Stomach smooth muscle (tissue), 2 donors: ENCODE measurements at regions not wholly inside any gene's neighbourhood (a gene's known extent, or its start where the extent isn't known, plus 50 kb on each side); places are given as distances from the start of the nearest gene placed in this dataset.

Experiments
- H3K27ac ChIP-seq: one replicate; pipeline ENCODE4 v1.7.0; 2013; ENCODE audit warnings: mild to moderate bottlenecking, low read length, inconsistent platforms
- H3K27me3 ChIP-seq, 2 donors: one replicate each; pipeline ENCODE4 v1.7.0; 2013; ENCODE audit warnings: low read length in 2 of 2; ENCODE audit not compliant: insufficient read depth in 2 of 2, control insufficient read depth in 1 of 2
- H3K36me3 ChIP-seq, 2 donors: one replicate each; pipeline ENCODE4 v1.7.0; 2013; ENCODE audit warnings: low read length in 2 of 2; ENCODE audit not compliant: control insufficient read depth in 2 of 2, insufficient read depth in 2 of 2
- H3K4me1 ChIP-seq: one replicate; pipeline ENCODE4 v1.7.0; 2013; ENCODE audit warnings: low read length; ENCODE audit not compliant: control insufficient read depth, insufficient read depth
- H3K4me3 ChIP-seq, 2 donors: one replicate each; pipeline ENCODE4 v1.7.0; 2013; ENCODE audit warnings: low read length in 2 of 2
- H3K9ac ChIP-seq, 2 donors: one replicate each; pipeline ENCODE4 v1.7.0; 2013; ENCODE audit warnings: low read length in 2 of 2, mild to moderate bottlenecking in 1 of 2
- H3K9me3 ChIP-seq, 2 donors: one replicate each; pipeline ENCODE4 v1.7.0; 2013; ENCODE audit warnings: low read length in 2 of 2; ENCODE audit not compliant: control insufficient read depth in 2 of 2
- donor health status: healthy.
- donor health status: Pancreatic carcinoma.

DNA sequence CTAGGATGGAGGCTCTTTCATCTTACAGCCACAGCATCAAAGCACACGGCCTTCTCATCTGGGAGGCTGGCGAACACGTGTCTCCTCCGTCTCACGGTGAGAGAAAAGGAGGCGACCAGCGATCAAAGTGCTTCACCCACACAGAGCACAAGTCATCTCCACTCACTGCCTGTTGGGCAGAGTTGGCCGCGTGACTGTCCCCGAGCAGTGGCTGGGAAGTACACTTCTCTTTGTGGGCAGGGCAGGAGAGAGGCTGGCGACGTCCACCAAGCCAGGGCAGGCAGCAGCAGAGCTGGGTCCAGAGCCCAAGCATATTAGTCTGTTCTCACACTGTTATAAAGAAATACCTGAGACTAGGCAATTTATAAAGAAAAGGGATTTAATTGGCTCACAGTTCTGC, 64.1 kb upstream of the FOXC1 start:
- Histone ChIP-seq H3K9me3 (peaks cover 0 to 4% of the 10 kb centered on the region in 2 donors), H3K36me3 (peaks cover 0 to 9% of the 10 kb centered on the region in 2 donors), H3K27me3 (no peaks in the 10 kb centered on the region), H3K27ac (no peak overlapping the region), H3K4me1 (no peaks in the 10 kb centered on the region), H3K9ac (no peak overlapping the region), H3K4me3 (no peak overlapping the region)

DNA sequence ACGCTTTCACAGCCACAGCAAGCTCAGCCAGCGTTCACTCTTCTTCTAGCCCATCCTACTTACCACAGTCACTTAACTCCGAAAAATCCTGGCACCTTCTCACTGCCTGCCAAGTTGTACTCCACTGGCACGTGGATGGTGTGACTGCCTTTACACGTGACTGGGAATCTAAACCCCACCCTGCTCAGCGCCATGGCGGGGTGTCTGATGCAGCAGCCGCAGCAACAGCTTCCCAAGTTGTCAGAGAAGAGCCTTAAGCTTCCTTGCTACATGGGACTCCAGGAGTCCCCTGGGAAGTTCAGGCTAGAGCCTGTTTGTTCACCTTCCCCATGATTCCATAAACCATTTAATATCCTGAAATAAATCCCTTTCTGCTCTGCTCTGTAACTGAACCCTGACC, 61.9 kb upstream of the FOXC1 start:
- Histone ChIP-seq H3K36me3 (peaks cover 0 to 9% of the 10 kb centered on the region in 2 donors), H3K4me1 (no peaks in the 10 kb centered on the region), H3K27ac (no peak overlapping the region), H3K9ac (no peak overlapping the region), H3K9me3 (peaks cover 0 to 3% of the 10 kb centered on the region in 2 donors), H3K4me3 (no peak overlapping the region), H3K27me3 (no peaks in the 10 kb centered on the region)

DNA sequence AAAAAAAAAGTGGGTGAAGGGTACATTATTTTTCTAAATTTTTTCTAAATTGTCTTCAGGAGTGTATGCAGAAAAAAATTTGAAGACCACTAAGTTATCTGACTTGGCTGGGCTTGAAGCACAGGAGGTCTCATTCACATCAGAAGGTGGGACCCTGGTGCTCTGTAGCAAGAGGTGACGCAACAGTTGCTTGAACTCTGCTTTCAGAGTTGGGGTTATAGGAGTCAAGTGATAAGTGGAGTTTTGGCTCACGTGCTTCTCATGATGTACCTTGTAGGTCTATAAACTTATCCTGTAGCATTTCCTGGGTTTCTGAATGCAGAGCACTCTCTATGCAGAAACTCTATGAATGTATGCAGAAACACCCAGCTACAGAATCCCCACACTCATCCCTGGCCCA, 58.5 kb upstream of the FOXC1 start:
- no peaks in the 10 kb centered on the region for H3K9me3 ChIP-seq
- H3K27ac ChIP-seq: no peak overlapping the region
- no peaks in the 10 kb centered on the region for H3K27me3 ChIP-seq
- H3K4me3 ChIP-seq: no peak overlapping the region
- no peak overlapping the region for H3K9ac ChIP-seq
- peaks cover 5% of the 10 kb centered on the region for H3K4me1 ChIP-seq
- H3K36me3 ChIP-seq: peaks cover 0 to 9% of the 10 kb centered on the region in 2 donors

DNA sequence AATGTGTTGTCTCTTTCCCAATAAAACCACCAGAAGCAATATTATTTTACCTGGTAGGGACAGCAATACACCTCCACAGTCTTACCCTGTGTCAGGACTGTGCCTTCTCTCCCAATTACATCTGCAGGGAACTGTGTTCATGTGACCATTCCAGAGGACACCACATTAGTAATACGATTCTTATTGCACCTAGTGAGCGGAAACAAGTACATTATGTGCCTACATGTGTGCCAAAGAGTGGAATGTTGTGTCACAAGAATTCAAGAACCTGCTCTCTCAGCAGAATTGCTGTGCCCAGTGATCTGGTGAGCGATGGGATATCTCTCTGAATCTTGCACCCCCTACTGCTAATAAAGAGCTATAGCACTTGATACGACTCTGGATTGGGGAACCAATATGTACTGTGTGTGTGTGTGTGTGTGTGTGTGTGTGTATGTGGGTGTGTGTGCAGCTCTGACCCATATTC, 57.4 kb upstream of the FOXC1 start:
- no peaks in the 10 kb centered on the region for H3K9me3 ChIP-seq
- H3K27ac ChIP-seq: no peak overlapping the region
- no peaks in the 10 kb centered on the region for H3K27me3 ChIP-seq
- H3K4me1 ChIP-seq: peaks cover 5% of the 10 kb centered on the region
- H3K4me3 ChIP-seq: no peak overlapping the region
- peaks cover 0 to 5% of the 10 kb centered on the region in 2 donors for H3K36me3 ChIP-seq
- no peak overlapping the region for H3K9ac ChIP-seq

DNA sequence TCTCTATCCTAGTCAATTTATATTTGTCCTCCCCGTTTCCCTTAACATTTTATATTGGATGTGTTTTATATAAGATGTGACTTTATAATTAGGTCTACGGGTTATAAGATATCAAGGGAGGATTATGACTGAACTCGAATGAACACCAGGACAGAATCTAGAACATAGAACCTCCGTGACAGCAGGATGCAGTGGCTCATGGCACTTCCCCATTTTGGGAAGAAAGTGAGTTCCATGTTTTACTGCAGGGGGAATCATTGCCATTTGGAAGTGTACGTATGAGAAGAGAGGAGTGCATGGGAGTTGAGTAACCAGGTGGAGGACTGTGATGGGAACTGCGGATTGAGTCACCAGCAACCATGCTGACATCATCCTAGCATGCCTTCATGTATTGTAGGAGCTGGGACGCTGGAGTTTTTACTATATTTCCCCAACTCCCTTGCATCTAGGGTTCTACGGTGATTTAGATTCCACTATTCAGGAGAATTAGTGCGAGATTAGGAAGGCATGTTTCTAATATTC, 56.1 kb upstream of the FOXC1 start:
- Histone ChIP-seq H3K9ac (no peak overlapping the region), H3K27ac (no peak overlapping the region), H3K27me3 (no peaks in the 10 kb centered on the region), H3K4me3 (no peak overlapping the region), H3K36me3 (no peaks in the 10 kb centered on the region), H3K9me3 (no peaks in the 10 kb centered on the region), H3K4me1 (peaks cover 5% of the 10 kb centered on the region)

DNA sequence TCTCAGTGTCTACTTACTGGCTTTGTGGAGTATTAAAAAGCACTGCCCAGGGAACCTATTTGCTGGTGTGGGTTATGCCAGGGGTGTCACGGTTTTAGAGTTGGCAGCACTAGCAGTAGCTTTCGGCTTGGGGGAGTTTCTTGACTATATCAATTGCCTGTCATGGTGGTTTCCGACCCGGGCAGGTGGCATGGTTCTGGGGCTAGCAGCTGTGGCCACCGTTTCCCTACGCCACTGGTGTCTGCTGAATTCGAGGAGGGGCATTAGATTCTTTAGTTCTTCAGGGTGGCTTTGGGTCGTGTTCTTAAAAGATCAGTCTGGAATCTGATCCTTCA, 55.6 kb upstream of the FOXC1 start:
- Histone ChIP-seq H3K9me3 (no peaks in the 10 kb centered on the region), H3K27ac (no peak overlapping the region), H3K36me3 (no peaks in the 10 kb centered on the region), H3K9ac (peak overlapping the region in 1 of 2 donors; percentile 70), H3K4me1 (peaks cover 5% of the 10 kb centered on the region), H3K27me3 (no peaks in the 10 kb centered on the region), H3K4me3 (peak overlapping the region; percentile 81 to 84)

DNA sequence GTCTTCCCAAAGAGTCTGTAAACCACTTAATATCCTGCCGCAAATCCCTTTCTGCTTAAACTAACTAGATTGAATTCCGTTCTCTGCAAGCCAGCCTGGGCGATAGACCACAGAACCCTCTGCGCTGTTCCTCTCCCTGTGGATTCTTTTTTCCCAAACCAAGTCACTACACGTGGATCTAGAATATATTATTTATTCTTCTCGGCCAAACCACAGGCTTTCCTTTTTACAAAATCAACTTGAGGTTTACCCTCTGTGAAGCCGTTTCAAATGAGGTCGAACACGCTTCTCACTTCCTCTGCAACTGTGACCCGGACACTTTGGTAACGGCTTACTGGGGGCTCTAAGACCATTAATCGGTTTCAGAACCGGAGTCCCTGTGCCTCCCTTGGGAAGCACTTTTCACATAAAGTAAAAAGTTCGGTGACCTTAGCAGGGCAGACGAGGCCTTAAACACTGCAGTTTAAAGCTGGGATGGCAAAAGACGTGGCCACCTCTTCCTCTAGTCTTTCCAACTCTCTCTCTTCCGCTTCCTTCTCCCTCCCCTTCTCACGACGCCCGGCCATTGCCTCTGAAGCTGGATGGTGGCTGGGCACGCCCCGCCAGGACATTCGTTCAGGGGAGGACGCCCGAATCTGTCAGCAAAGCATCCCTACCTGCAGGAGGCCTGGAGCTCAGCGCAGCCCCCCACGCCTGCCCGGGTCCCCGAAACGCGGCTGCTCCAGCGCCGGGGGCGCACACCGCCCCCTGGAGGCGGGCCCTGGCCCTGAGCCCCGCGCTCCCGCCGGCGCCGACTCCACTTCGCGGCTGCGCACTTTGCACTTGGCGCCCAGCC, 55.0 kb upstream of the FOXC1 start:
- no peaks in the 10 kb centered on the region for H3K9me3 ChIP-seq
- no peaks in the 10 kb centered on the region for H3K27me3 ChIP-seq
- H3K4me1 ChIP-seq: peaks cover 5% of the 10 kb centered on the region
- no peaks in the 10 kb centered on the region for H3K36me3 ChIP-seq
- peak overlapping the region; percentile 6 for H3K27ac ChIP-seq
- peak overlapping the region; percentile 70 to 72 for H3K9ac ChIP-seq
- peak overlapping the region; percentile 81 to 84 for H3K4me3 ChIP-seq

DNA sequence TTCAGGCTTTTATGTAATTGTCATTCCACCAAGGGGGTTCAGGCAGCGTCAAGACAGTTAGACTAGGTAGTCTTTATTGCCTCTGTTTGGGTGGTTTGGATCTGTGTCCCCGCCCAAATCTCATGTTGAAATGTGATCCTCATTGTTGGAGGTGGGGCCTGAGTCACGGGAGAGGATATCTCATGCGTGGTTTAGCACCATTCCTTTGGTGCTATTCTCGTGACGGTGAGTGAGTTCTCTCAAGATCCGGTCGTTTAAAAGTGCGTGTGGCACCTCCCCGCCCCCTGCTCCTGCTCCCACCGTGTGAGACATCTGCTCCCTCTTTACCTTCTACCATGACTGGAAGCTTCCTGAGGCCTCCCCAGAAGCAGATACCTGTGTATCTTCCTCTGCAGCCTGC, 51.3 kb upstream of the FOXC1 start:
- Histone ChIP-seq H3K36me3 (no peaks in the 10 kb centered on the region), H3K9me3 (no peaks in the 10 kb centered on the region), H3K27me3 (no peaks in the 10 kb centered on the region)

More for the DNA sequence above, 51.3 kb upstream of the FOXC1 start:
- Histone ChIP-seq H3K4me1 (peaks cover 5% of the 10 kb centered on the region), H3K27ac (no peak overlapping the region), H3K9ac (no peak overlapping the region), H3K4me3 (no peak overlapping the region)
